Skeletal muscle satellite cell (primary cell): ENCODE measurements at regions not wholly inside any gene's neighbourhood (a gene's known extent, or its start where the extent isn't known, plus 50 kb on each side); places are given as distances from the start of the nearest gene placed in this dataset.
A peak's percentile ranks its signal among the peaks of the same experiment; 100 is the strongest.
"Not testable (repeated sequence)": the region's sequence is repeated elsewhere in the genome, so short reads cannot be mapped to it uniquely, and the experiment has no call there.

Experiments
- H3K27me3 ChIP-seq: 2 replicates; pipeline ENCODE4 v1.7.0; 2013; ENCODE audit warnings: low read length; ENCODE audit not compliant: control insufficient read depth, insufficient read depth
- H3K36me3 ChIP-seq: 2 replicates; pipeline ENCODE4 v1.7.0; 2013; ENCODE audit warnings: mild to moderate bottlenecking, control low read depth, low read length; ENCODE audit not compliant: insufficient read depth
- H3K4me1 ChIP-seq: 2 replicates; pipeline ENCODE4 v1.7.0; 2013; ENCODE audit warnings: low read length; ENCODE audit not compliant: control insufficient read depth, insufficient read depth
- H3K4me2 ChIP-seq: 2 replicates; pipeline ENCODE4 v1.7.0; 2013; ENCODE audit warnings: mild to moderate bottlenecking, low read length
- H3K4me3 ChIP-seq: 2 replicates; pipeline ENCODE4 v1.7.0; 2013; ENCODE audit warnings: low read length
- H3K9ac ChIP-seq: 2 replicates; pipeline ENCODE4 v1.7.0; 2013; ENCODE audit warnings: mild to moderate bottlenecking, low read depth, low read length, moderate library complexity
- H3K9me3 ChIP-seq: replicated peaks from 2 replicates; pipeline ENCODE4 v1.7.0; 2013; ENCODE audit warnings: mild to moderate bottlenecking, control low read depth, low read length

DNA sequence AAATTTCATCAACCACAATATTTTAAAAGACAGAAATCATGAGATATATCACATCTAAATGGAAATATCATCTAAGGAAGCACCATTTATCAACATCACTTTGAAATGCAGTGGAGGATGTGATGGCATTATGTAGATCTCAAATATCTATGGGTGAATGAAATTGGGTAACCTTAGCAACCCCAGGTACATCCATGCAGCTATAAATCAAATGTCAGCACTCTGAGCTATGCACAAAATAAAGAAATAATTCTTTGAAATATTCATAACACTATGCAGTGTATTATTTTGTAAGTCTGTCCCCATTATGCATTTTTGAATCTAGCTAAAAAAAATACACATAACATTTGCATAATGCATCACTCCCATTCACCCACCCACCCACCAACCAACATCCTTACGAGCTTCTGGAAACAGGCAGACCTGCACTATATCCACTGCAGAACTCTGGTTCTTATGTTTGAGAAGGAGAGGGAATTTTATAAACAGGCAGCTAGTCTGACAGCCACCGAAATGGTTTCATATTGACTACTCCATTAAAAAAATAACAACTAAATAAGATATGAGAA is 186.8 kb downstream of the SHOX2 start:
- Histone ChIP-seq H3K4me1 (peaks cover 28% of the 10 kb centered on the region), H3K27me3 (peaks cover 15% of the 10 kb centered on the region), H3K9ac (no peak overlapping the region), H3K9me3 (no peaks in the 10 kb centered on the region), H3K4me3 (no peak overlapping the region), H3K4me2 (no peak overlapping the region), H3K36me3 (no peaks in the 10 kb centered on the region)

DNA sequence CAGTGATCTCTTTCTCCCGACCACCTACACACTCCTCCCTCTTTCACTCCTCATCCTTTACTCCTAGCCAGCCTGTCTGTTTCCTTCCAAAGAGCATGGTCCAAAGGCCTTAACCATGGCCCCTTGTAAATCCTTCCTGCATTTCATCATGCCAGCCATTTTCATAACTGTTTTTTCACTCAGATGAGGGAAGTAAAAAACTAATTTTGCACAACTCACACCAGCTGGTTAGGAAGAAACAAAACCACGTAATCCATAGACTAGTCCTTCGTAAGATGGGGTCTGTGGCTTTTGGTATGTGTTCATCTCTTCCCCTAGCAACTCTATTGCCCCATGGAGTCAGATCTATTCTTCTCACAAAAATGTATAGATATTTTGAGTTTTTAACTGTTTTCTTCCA is 187.8 kb downstream of the SHOX2 start:
- H3K4me3 ChIP-seq = no peak overlapping the region
- no peaks in the 10 kb centered on the region for H3K9me3 ChIP-seq
- no peak overlapping the region for H3K4me2 ChIP-seq
- peaks cover 35% of the 10 kb centered on the region for H3K4me1 ChIP-seq
- H3K36me3 ChIP-seq = no peaks in the 10 kb centered on the region
- H3K27me3 ChIP-seq = peaks cover 15% of the 10 kb centered on the region
- no peak overlapping the region for H3K9ac ChIP-seq

GRCh38 chr3:157916672-157917071 is 189.5 kb downstream of the SHOX2 start:
- Histone ChIP-seq H3K4me3 (no peak overlapping the region), H3K4me1 (peaks cover 44% of the 10 kb centered on the region), H3K4me2 (no peak overlapping the region), H3K27me3 (peaks cover 11% of the 10 kb centered on the region), H3K9me3 (no peaks in the 10 kb centered on the region), H3K9ac (no peak overlapping the region), H3K36me3 (no peaks in the 10 kb centered on the region)

DNA sequence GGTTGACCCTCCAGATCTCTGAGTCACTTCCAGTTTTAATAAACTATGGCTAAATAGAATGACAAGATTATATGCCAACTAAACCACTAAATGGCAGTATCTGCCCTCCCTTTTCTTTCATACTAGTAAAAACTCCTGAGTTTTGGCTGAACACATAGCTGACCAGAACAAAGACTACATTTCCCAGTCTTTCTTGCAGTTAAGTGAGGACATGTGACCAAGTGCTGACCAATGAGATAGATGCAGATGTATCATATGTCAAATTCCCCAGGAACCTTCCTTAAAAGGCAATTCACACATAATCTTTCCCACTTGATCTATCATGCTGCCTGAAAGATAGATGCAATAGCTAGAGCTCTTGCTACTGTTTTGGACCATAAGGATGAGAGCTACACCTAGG is 191.3 kb downstream of the SHOX2 start:
- Histone ChIP-seq H3K4me1 (peaks cover 44% of the 10 kb centered on the region), H3K9ac (no peak overlapping the region), H3K27me3 (no peaks in the 10 kb centered on the region), H3K9me3 (no peaks in the 10 kb centered on the region), H3K4me3 (no peak overlapping the region), H3K36me3 (no peaks in the 10 kb centered on the region), H3K4me2 (no peak overlapping the region)

DNA sequence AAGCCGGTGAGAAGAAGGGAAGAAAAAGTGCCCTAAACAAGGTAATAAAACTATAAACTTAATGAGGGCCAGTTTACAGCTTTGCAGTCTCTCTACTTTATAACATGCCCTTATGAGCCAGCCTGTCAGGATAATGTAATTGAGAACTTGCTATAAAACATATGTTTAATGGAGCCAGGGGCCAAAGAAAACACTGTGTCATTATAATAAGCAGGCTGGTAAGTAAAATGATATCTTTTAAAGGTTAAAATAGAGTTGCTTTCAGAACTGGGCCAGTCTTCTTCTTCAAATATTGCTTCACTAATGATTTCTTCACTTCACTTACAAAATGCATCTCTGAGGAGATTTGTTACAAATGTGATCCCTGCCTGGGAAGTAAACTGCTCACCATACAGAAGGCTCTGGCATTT is 192.5 kb downstream of the SHOX2 start:
- peaks cover 3% of the 10 kb centered on the region for H3K27me3 ChIP-seq
- H3K9ac ChIP-seq = peak overlapping the region; percentile 42
- H3K4me1 ChIP-seq = peaks cover 44% of the 10 kb centered on the region
- H3K36me3 ChIP-seq = no peaks in the 10 kb centered on the region
- H3K4me2 ChIP-seq = peak overlapping the region; percentile 68
- no peaks in the 10 kb centered on the region for H3K9me3 ChIP-seq
- H3K4me3 ChIP-seq = peak overlapping the region; percentile 27

DNA sequence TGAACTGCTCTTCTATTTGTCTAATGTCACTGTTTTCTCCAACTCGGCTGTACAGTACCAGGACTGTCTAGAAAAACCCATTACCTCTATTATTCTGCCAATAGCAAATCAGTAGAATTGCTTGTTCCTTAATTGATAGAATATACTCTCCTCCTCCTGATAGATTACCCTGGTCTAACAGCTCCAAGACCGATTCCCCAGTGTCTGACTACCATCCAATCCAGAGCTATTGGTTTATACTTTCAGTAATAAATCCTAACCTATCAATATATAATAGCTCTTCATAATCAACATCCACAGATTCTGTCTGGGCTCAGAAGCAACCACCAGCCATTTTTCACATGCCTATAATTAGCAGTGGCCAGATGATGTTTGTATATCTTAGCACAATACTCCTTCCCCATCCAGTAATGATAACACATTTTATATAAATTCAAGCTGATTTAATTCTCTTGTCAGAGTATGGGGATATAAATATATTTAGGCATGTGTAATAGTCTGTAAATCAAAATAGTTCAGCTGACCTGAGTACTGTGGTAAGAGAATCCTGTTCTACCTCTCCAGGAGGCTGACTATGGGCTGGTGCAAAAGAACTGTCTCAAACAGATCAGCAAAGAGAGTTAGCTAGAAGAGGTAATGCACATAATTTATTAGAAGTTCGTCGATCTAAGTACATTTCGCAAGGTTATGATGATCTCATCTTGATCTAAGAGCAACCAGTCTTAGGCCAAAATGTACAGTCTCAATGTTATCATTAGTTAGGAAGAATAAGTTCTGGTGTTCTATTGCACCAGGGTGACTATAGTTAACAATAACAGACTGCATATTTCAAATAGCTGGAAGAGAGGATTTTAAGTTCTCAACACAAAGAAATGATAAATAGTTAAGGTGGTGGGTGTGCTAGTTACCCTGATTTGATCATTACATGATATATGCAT is 193.4 kb downstream of the SHOX2 start:
- Histone ChIP-seq H3K27me3 (peaks cover 7% of the 10 kb centered on the region), H3K4me2 (peak overlapping the region; percentile 68), H3K9me3 (no peaks in the 10 kb centered on the region), H3K4me1 (peaks cover 44% of the 10 kb centered on the region), H3K36me3 (no peaks in the 10 kb centered on the region), H3K4me3 (no peak overlapping the region), H3K9ac (peak overlapping the region; percentile 42)

GRCh38 chr3:157906627-157907026 is 199.6 kb downstream of the SHOX2 start:
- peaks cover 6% of the 10 kb centered on the region for H3K9me3 ChIP-seq
- H3K4me1 ChIP-seq = no peaks in the 10 kb centered on the region
- H3K4me3 ChIP-seq = no peak overlapping the region
- peaks cover 20% of the 10 kb centered on the region for H3K27me3 ChIP-seq
- no peak overlapping the region for H3K9ac ChIP-seq
- H3K4me2 ChIP-seq = no peak overlapping the region
- H3K36me3 ChIP-seq = no peaks in the 10 kb centered on the region

DNA sequence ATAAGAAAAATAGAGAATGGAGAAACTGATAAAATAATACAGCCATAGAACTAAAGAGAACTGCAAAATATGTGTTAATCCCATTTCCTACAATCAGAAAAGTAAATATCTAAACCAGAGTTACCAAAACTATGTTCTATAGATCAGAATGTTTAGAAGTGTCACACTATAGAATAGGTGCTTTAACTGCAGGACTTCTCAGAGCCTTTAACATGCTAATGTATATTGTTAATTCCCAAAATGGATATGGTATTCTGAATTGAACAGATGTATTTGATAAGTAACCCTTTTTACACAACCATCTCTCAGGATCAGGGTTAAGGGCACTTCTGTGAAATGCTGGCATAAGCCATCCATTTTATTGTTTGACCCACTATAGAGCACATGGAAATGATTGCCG is 200.3 kb downstream of the SHOX2 start:
- peaks cover 20% of the 10 kb centered on the region for H3K27me3 ChIP-seq
- no peaks in the 10 kb centered on the region for H3K4me1 ChIP-seq
- peaks cover 6% of the 10 kb centered on the region for H3K9me3 ChIP-seq
- no peak overlapping the region for H3K4me2 ChIP-seq
- H3K9ac ChIP-seq = no peak overlapping the region
- H3K4me3 ChIP-seq = no peak overlapping the region
- H3K36me3 ChIP-seq = no peaks in the 10 kb centered on the region

- H3K4me1 ChIP-seq, H3K9me3 ChIP-seq, H3K36me3 ChIP-seq, H3K4me2 ChIP-seq, H3K9ac ChIP-seq, H3K4me3 ChIP-seq: not testable (repeated sequence)
- peaks cover 13% of the 10 kb centered on the region for H3K27me3 ChIP-seq
These were observed 203.5 kb downstream of the SHOX2 start for GRCh38 chr3:157902680-157903079.

DNA sequence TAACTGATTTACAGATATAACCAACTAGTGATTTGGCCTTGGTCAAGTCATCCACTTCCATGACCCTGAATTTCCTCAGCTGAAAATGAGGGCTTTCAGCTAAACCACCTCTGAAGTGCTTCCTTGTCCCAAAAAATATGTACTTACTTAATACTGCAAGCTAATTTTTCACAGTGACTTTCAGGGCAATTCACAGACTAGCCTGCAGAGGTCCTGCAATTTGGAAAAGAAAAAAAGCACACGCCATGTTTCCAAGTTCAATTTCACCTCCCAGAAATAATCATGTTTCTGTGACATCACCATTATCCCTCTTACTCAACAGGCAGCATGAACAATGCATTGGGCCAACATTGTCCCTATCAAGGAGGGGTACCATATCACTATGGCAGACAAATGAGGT is 218.2 kb downstream of the SHOX2 start:
- Histone ChIP-seq H3K4me2 (no peak overlapping the region), H3K9ac (no peak overlapping the region), H3K27me3 (peaks cover 9% of the 10 kb centered on the region), H3K36me3 (no peaks in the 10 kb centered on the region), H3K9me3 (no peaks in the 10 kb centered on the region), H3K4me3 (no peak overlapping the region), H3K4me1 (no peaks in the 10 kb centered on the region)

DNA sequence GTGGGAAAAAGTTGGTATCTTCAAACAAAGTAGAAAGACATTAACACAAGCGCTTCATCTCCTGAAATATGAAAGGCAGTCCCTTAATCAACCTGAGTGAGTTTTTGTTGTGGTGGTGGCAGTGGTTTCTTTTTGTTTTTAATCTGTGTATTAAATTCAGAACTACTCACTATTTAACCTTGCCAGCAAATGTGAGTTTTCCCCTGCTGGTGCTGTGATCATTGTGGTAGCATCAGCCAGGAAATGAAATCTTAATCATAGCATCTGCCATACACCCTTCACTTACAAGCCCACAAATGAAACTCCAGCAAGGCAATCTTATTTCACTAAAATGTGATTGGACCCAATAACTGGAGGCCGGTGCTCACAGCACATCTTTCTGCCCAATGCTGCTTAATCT is 229.7 kb downstream of the SHOX2 start:
- Histone ChIP-seq H3K9me3 (no peaks in the 10 kb centered on the region), H3K36me3 (no peaks in the 10 kb centered on the region), H3K4me1 (no peaks in the 10 kb centered on the region), H3K4me2 (no peak overlapping the region), H3K27me3 (peaks cover 26% of the 10 kb centered on the region), H3K9ac (no peak overlapping the region), H3K4me3 (no peak overlapping the region)

- no peak overlapping the region for H3K4me2 ChIP-seq
- no peak overlapping the region for H3K9ac ChIP-seq
- H3K4me1 ChIP-seq = no peaks in the 10 kb centered on the region
- no peak overlapping the region for H3K4me3 ChIP-seq
- H3K9me3 ChIP-seq = no peaks in the 10 kb centered on the region
- peaks cover 25% of the 10 kb centered on the region for H3K27me3 ChIP-seq
- H3K36me3 ChIP-seq = no peaks in the 10 kb centered on the region
These were observed 233.3 kb downstream of the SHOX2 start for GRCh38 chr3:157872902-157873301.
